ENCODE measurements at regions not wholly inside any gene's neighbourhood (a gene's known extent, or its start where the extent isn't known, plus 50 kb on each side); places are given as distances from the start of the nearest gene placed in this dataset.
"Not testable (repeated sequence)": the region's sequence is repeated elsewhere in the genome, so short reads cannot be mapped to it uniquely, and the experiment has no call there.

GRCh38 chr2:147141930-147142329 is 702.9 kb upstream of the ACVR2A start:
- H2BK5ac ChIP-seq (ENCODE audit: insufficient read length, low read length): no peak overlapping the region
- TF ChIP-seq CTCF (conservative IDR thresholded peaks at IDR 0.05): peak; percentile 57
- no peak overlapping the region for H3K56ac ChIP-seq (ENCODE audit: insufficient read length, low read depth, low read length)
- no peak overlapping the region for H4K5ac ChIP-seq (ENCODE audit: insufficient read length, low read depth, low read length)
- H3K9ac ChIP-seq (ENCODE audit: extremely low read depth, insufficient read length, low read length): no peak overlapping the region
- no peaks in the 10 kb centered on the region for H3K27me3 ChIP-seq (ENCODE audit: insufficient read depth, low read length)
- Mint-ChIP-seq H3K27ac (no peak overlapping the region), H3K9me3 (no peaks in the 10 kb centered on the region), H3K36me3 (ENCODE audit: insufficient read depth in 1 of 3, low read depth in 3 of 3) (no peaks in the 10 kb centered on the region), H3K27me3 (ENCODE audit: low read depth) (no peaks in the 10 kb centered on the region), H3K4me3 (no peak overlapping the region), H3K4me1 (no peaks in the 10 kb centered on the region)
- no peaks in the 10 kb centered on the region for H3K79me1 ChIP-seq (ENCODE audit: insufficient read depth, low read depth, low read length, poor library complexity, severe bottlenecking)
- no peak overlapping the region for H4K8ac ChIP-seq (replicated peaks; ENCODE audit: insufficient read length, low read depth, low read length)
- H3K23ac ChIP-seq (ENCODE audit: insufficient read length, low read depth, low read length): no peak overlapping the region
- H3K9me3 ChIP-seq (ENCODE audit: control insufficient read depth, low read depth, low read length): no peaks in the 10 kb centered on the region
- H3K4me1 ChIP-seq (ENCODE audit: insufficient read depth, low read length): no peaks in the 10 kb centered on the region
- H4K20me1 ChIP-seq (ENCODE audit: control insufficient read depth, insufficient read depth, insufficient read length): no peaks in the 10 kb centered on the region
- no peak overlapping the region for H2AFZ ChIP-seq (ENCODE audit: low read length)
- WGBS (ENCODE audit: extremely low coverage, insufficient read length, low lambda C conversion rate): no CpG with 5 or more reads among the region's 4 CpGs
- H3T11ph ChIP-seq (ENCODE audit: low read length): no peak overlapping the region
- H2BK120ac ChIP-seq (ENCODE audit: low read depth, low read length, poor library complexity, severe bottlenecking): no peak overlapping the region
- no peak overlapping the region for H3K27ac ChIP-seq (ENCODE audit: insufficient read length, low read depth, low read length)
- no peak for DNase-seq
- no peaks in the 10 kb centered on the region for H3K23me2 ChIP-seq (ENCODE audit: insufficient read length, low read depth, low read length, poor library complexity, severe bottlenecking)
- no peak overlapping the region for H2BK20ac ChIP-seq (ENCODE audit: low read depth, low read length, poor library complexity, severe bottlenecking)
- H3K4me2 ChIP-seq (ENCODE audit: insufficient read depth, insufficient read length, low read length): no peak overlapping the region
- no peak overlapping the region for H3K4ac ChIP-seq (ENCODE audit: low read depth, low read length)
- no peak overlapping the region for H2BK12ac ChIP-seq (ENCODE audit: insufficient read length, low read depth, low read length)
- no peaks in the 10 kb centered on the region for H3K79me2 ChIP-seq (ENCODE audit: insufficient read depth, low read length)
- no peak overlapping the region for H3K18ac ChIP-seq (ENCODE audit: insufficient read length, low read depth, low read length)
- no peak overlapping the region for H2BK15ac ChIP-seq (ENCODE audit: low read depth, low read length)
- no peak overlapping the region for H4K91ac ChIP-seq (ENCODE audit: insufficient read length, low read depth, low read length)
- no peak overlapping the region for H3K14ac ChIP-seq (ENCODE audit: insufficient read depth, low read length)
- H2AK5ac ChIP-seq (ENCODE audit: insufficient read length, low read length): no peak overlapping the region

GRCh38 chr2:147139732-147140131 is 705.1 kb upstream of the ACVR2A start:
- not testable (repeated sequence) for H3K79me1 ChIP-seq (ENCODE audit: insufficient read depth, low read depth, low read length, poor library complexity, severe bottlenecking); H3K14ac ChIP-seq (ENCODE audit: insufficient read depth, low read length); H3K4ac ChIP-seq (ENCODE audit: low read depth, low read length); H4K91ac ChIP-seq (ENCODE audit: insufficient read length, low read depth, low read length); H4K8ac ChIP-seq (replicated peaks; ENCODE audit: insufficient read length, low read depth, low read length); H4K20me1 ChIP-seq (ENCODE audit: control insufficient read depth, insufficient read depth, insufficient read length); H2BK20ac ChIP-seq (ENCODE audit: low read depth, low read length, poor library complexity, severe bottlenecking); H3K36me3 Mint-ChIP-seq (ENCODE audit: insufficient read depth in 1 of 3, low read depth in 3 of 3); H3K4me3 Mint-ChIP-seq; H3K23ac ChIP-seq (ENCODE audit: insufficient read length, low read depth, low read length); H3K4me1 Mint-ChIP-seq; H3K18ac ChIP-seq (ENCODE audit: insufficient read length, low read depth, low read length); H3K27ac ChIP-seq (ENCODE audit: insufficient read length, low read depth, low read length); H3K56ac ChIP-seq (ENCODE audit: insufficient read length, low read depth, low read length); H3K79me2 ChIP-seq (ENCODE audit: insufficient read depth, low read length); H3K9ac ChIP-seq (ENCODE audit: extremely low read depth, insufficient read length, low read length); DNase-seq; H3K9me3 Mint-ChIP-seq; H2AK5ac ChIP-seq (ENCODE audit: insufficient read length, low read length); H3K27me3 ChIP-seq (ENCODE audit: insufficient read depth, low read length); H3K9me3 ChIP-seq (ENCODE audit: control insufficient read depth, low read depth, low read length); H3K27ac Mint-ChIP-seq; H4K5ac ChIP-seq (ENCODE audit: insufficient read length, low read depth, low read length); H2BK15ac ChIP-seq (ENCODE audit: low read depth, low read length); H3T11ph ChIP-seq (ENCODE audit: low read length); H2BK12ac ChIP-seq (ENCODE audit: insufficient read length, low read depth, low read length); H3K4me2 ChIP-seq (ENCODE audit: insufficient read depth, insufficient read length, low read length); H3K27me3 Mint-ChIP-seq (ENCODE audit: low read depth); H2BK5ac ChIP-seq (ENCODE audit: insufficient read length, low read length); H3K23me2 ChIP-seq (ENCODE audit: insufficient read length, low read depth, low read length, poor library complexity, severe bottlenecking); H3K4me1 ChIP-seq (ENCODE audit: insufficient read depth, low read length); H2AFZ ChIP-seq (ENCODE audit: low read length); H2BK120ac ChIP-seq (ENCODE audit: low read depth, low read length, poor library complexity, severe bottlenecking)
- WGBS (ENCODE audit: extremely low coverage, insufficient read length, low lambda C conversion rate): no CpG with 5 or more reads among the region's 2 CpGs
